ENCODE measurements at regions not wholly inside any gene's neighbourhood (a gene's known extent, or its start where the extent isn't known, plus 50 kb on each side); places are given as distances from the start of the nearest gene placed in this dataset.

DNA sequence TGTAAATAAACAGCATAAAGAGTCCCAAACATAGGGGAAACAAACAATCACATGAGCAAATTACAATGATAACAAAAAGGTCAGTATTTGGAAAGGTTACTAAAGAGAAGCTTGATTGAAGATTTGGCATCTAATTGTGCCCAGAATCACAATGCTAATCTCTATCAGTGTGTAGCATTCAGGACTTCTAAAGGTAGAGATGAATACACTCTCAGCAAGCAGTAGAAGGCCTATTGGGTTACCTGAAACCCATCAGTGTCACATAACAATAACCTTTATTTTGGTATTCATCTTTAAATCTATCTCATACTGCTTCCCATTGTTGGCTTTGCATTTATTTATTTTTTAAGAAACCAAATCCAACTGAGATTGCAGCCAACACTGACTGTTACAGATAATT lies 319.5 kb downstream of the ACTRT1 start:
- TF ChIP-seq, protein P1, sequence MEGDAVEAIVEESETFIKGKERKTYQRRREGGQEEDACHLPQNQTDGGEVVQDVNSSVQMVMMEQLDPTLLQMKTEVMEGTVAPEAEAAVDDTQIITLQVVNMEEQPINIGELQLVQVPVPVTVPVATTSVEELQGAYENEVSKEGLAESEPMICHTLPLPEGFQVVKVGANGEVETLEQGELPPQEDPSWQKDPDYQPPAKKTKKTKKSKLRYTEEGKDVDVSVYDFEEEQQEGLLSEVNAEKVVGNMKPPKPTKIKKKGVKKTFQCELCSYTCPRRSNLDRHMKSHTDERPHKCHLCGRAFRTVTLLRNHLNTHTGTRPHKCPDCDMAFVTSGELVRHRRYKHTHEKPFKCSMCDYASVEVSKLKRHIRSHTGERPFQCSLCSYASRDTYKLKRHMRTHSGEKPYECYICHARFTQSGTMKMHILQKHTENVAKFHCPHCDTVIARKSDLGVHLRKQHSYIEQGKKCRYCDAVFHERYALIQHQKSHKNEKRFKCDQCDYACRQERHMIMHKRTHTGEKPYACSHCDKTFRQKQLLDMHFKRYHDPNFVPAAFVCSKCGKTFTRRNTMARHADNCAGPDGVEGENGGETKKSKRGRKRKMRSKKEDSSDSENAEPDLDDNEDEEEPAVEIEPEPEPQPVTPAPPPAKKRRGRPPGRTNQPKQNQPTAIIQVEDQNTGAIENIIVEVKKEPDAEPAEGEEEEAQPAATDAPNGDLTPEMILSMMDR (conservative IDR thresholded peaks at IDR 0.05; ENCODE audit: low read length): no peak
- no peak for TF ChIP-seq EZH2phosphoT487 (IDR thresholded peaks at IDR 0.05; ENCODE audit: borderline replicate concordance)
